GM21576 (cell line): ENCODE measurements at regions not wholly inside any gene's neighbourhood (a gene's known extent, or its start where the extent isn't known, plus 50 kb on each side); places are given as distances from the start of the nearest gene placed in this dataset.

Source experiments
- ATAC-seq: cut with Tn5 transposase; IDR thresholded peaks from one replicate; pipeline ENCODE4 v1.9.1; 2021; ENCODE audit warnings: mild to moderate bottlenecking, moderate library complexity; ENCODE audit not compliant: unreplicated experiment

- ATAC-seq, result no peak
These were observed 362.6 kb downstream of the KLF5 start for GRCh38 chr13:73421310-73421912.

GRCh38 chr13:73419186-73419585, 360.4 kb downstream of the KLF5 start:
- ATAC-seq, result no peak

GRCh38 chr13:73417012-73417615, 358.3 kb downstream of the KLF5 start:
- ATAC-seq, result no peak

- ATAC-seq, result no peak
These were observed 357.3 kb downstream of the KLF5 start for GRCh38 chr13:73416093-73416492.

GRCh38 chr13:73413656-73414055, 354.9 kb downstream of the KLF5 start:
- ATAC-seq, result no peak

GRCh38 chr13:73412933-73413332, 354.1 kb downstream of the KLF5 start:
- no peak for ATAC-seq

GRCh38 chr13:73411067-73411809, 352.4 kb downstream of the KLF5 start:
- ATAC-seq, result no peak

GRCh38 chr13:73406454-73406853, 347.6 kb downstream of the KLF5 start:
- no peak for ATAC-seq

GRCh38 chr13:73404581-73404980, 345.8 kb downstream of the KLF5 start:
- ATAC-seq, result no peak

GRCh38 chr13:73403355-73404120, 344.7 kb downstream of the KLF5 start:
- ATAC-seq, result no peak

- ATAC-seq, result no peak
These were observed 343.0 kb downstream of the KLF5 start for GRCh38 chr13:73401769-73402168.

GRCh38 chr13:73399347-73400216, 340.8 kb downstream of the KLF5 start:
- ATAC-seq, result no peak

- ATAC-seq, result no peak
These were observed 338.9 kb downstream of the KLF5 start for GRCh38 chr13:73397496-73398305.

GRCh38 chr13:73394066-73394465, 335.3 kb downstream of the KLF5 start:
- ATAC-seq, result no peak

- ATAC-seq, result no peak
These were observed 331.3 kb downstream of the KLF5 start for GRCh38 chr13:73390100-73390499.

- no peak for ATAC-seq
These were observed 329.8 kb downstream of the KLF5 start for GRCh38 chr13:73388586-73388985.

- no peak for ATAC-seq
These were observed 328.5 kb downstream of the KLF5 start for GRCh38 chr13:73387318-73387717.

GRCh38 chr13:73385848-73386247, 327.0 kb downstream of the KLF5 start:
- ATAC-seq, result no peak

GRCh38 chr13:73372666-73373627, 314.1 kb downstream of the KLF5 start:
- no peak for ATAC-seq
